AG10803 (cell line): ENCODE measurements at regions not wholly inside any gene's neighbourhood (a gene's known extent, or its start where the extent isn't known, plus 50 kb on each side); places are given as distances from the start of the nearest gene placed in this dataset.

Source experiments
- DNase-seq: peaks from one replicate; pipeline ENCODE4 v3.0.0; 2010; ENCODE audit warnings: low read depth
- H3K4me3 ChIP-seq: 2 replicates; pipeline ENCODE4 v1.5.1; 2011; ENCODE audit warnings: mild to moderate bottlenecking, low read length, control low read depth
- TF ChIP-seq, protein P1 (sequence below): conservative IDR thresholded peaks from 2 replicates; pipeline ENCODE4 v1.5.1; 2011; ENCODE audit warnings: mild to moderate bottlenecking, low read length, control low read depth, inconsistent platforms

DNA sequence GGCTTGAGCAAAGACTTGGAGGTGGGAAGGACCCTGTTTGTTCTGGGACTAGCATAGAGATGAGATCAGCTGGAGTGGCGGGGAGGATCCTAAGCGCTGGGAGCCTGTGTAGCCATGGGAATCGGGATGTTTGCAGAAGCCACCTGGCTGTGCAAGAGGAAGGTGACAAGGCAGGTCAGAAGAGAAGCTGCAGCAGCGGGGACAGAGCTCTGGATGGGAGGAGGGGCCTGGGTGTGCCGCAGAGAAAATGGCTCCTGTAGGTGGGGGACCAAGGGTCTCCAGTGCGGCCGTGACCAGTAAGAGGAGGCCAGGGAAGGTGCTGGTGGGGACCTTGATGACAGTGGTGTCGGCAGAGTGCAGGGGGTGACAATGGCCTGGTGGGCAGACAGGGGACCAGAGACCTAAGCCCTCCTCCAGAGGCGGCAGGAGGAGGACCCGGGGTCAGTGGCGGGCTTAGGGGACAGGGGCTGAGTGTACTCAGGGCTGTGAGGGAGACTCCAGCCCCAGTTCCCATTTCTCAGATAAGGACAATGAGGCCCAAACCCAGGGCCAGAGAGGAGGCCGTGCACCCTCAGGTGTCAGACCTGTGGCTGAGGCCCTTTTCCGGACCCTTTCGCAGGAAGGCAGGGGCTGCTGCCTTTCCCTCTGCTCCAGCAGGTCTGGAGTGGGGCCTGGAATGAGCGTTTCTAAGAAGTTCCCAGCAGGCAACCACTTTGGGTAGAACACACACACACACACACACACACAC, 206.6 kb upstream of the RTL1 start:
- no peak overlapping the region for H3K4me3 ChIP-seq
- no peak for DNase-seq
- TF ChIP-seq, protein P1, sequence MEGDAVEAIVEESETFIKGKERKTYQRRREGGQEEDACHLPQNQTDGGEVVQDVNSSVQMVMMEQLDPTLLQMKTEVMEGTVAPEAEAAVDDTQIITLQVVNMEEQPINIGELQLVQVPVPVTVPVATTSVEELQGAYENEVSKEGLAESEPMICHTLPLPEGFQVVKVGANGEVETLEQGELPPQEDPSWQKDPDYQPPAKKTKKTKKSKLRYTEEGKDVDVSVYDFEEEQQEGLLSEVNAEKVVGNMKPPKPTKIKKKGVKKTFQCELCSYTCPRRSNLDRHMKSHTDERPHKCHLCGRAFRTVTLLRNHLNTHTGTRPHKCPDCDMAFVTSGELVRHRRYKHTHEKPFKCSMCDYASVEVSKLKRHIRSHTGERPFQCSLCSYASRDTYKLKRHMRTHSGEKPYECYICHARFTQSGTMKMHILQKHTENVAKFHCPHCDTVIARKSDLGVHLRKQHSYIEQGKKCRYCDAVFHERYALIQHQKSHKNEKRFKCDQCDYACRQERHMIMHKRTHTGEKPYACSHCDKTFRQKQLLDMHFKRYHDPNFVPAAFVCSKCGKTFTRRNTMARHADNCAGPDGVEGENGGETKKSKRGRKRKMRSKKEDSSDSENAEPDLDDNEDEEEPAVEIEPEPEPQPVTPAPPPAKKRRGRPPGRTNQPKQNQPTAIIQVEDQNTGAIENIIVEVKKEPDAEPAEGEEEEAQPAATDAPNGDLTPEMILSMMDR = no peak

GRCh38 chr14:101110729-101111619, 207.5 kb upstream of the RTL1 start:
- DNase-seq = no peak
- H3K4me3 ChIP-seq = no peak overlapping the region
- TF ChIP-seq, protein P1 = no peak

DNA sequence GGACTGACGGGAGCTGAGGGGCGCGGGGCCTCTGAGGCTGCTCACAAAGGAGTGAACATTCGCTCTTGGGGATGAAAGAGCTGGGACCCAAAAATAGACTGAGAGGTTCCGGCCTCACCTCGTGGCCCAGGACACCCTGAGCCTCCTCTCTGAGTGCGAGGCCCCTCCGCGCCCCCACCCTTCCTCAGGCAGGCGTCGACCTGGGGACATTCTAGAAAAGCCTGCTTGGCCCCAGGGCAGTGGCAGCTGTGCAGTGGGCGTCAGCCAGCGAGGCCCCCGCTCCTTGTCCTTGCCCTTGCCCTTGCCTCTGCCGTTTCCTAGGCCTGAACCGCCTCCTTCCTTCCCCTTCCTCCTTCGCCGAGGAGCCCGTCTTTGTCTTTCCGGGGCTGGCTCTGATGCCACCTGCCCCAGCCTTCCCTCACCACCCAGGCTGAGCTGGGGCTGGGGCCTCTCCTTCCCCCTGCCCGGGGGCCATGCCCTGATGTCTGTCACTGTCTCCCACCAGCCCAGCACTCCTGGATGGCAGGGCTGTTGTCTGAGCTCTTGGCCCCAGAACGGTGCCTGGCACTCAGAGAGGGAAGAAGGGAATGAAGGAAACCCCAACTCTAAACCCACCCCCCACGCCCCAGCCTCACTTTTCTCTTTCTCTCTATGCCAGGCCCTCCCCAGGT, 208.2 kb upstream of the RTL1 start:
- TF ChIP-seq, protein P1 = no peak
- DNase-seq = no peak
- H3K4me3 ChIP-seq = no peak overlapping the region

GRCh38 chr14:101112351-101113107, 209.0 kb upstream of the RTL1 start:
- TF ChIP-seq, protein P1 = no peak
- H3K4me3 ChIP-seq = no peak overlapping the region
- DNase-seq = no peak

- H3K4me3 ChIP-seq = no peak overlapping the region
- DNase-seq = no peak
- TF ChIP-seq, protein P1 = no peak
These were observed 209.6 kb upstream of the RTL1 start for GRCh38 chr14:101113108-101113612.
